SH-SY5Y (cell line): ENCODE measurements at regions not wholly inside any gene's neighbourhood (a gene's known extent, or its start where the extent isn't known, plus 50 kb on each side); places are given as distances from the start of the nearest gene placed in this dataset.

Source experiments
- GATA2 ChIP-seq: IDR thresholded peaks from 2 replicates; pipeline ENCODE4 v1.6.1; 2011; ENCODE audit warnings: mild to moderate bottlenecking, low read depth, low read length
- GATA3 ChIP-seq: IDR thresholded peaks from 2 replicates; pipeline ENCODE4 v1.6.1; 2011; ENCODE audit warnings: low read depth, mild to moderate bottlenecking, low read length, moderate library complexity

GRCh38 chr14:96999654-97000155 lies 202.5 kb downstream of the VRK1 start:
- no peak for TF ChIP-seq GATA2
- no peak for TF ChIP-seq GATA3
